ENCODE measurements at regions not wholly inside any gene's neighbourhood (a gene's known extent, or its start where the extent isn't known, plus 50 kb on each side); places are given as distances from the start of the nearest gene placed in this dataset.

DNA sequence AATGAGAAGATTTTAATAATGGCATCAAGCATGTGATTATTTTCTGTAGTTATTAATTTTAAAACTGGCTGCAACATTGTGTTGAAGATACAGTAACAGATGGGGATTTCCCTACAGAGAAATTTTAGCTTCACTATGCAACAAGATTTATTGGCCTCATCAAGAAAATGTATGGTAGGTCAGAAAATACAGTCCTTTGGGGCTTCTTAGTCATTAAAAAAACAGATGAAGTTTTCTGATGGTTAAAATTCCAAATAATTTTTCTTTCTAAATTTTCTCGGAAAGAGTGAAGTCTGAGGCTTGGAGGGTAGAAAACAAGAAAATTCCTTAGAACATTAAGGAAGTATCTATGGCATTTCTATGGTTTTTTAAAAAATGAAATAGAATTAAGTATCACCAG is 1790.8 kb upstream of the PCDH20 start:
- no peak for DNase-seq

- DNase-seq = no peak
These were observed 1785.8 kb upstream of the PCDH20 start for GRCh38 chr13:63201493-63201892.

- DNase-seq = peak; percentile 12 to 21
These were observed 1783.9 kb upstream of the PCDH20 start for GRCh38 chr13:63199508-63199907.

- DNase-seq = no peak
These were observed 1782.4 kb upstream of the PCDH20 start for GRCh38 chr13:63198071-63198470.

DNA sequence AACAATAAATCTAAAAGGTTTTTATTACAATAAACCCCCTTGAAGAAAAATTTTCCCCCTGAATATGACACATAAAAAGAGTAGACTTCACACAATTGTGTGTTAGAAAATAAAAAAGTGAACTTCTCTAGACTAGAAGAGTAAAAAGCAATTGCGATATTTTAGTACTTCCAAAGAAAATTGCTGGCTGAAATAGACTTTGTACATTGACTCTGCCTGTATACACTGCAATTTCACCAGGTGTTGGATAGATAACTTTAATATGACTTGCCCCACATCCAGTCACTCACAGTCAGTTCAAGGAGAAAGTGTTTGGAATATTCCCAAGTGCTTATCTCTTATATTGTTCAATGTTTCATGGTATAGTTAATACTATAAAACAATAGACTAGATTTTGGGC is 1780.1 kb upstream of the PCDH20 start:
- DNase-seq = no peak

DNA sequence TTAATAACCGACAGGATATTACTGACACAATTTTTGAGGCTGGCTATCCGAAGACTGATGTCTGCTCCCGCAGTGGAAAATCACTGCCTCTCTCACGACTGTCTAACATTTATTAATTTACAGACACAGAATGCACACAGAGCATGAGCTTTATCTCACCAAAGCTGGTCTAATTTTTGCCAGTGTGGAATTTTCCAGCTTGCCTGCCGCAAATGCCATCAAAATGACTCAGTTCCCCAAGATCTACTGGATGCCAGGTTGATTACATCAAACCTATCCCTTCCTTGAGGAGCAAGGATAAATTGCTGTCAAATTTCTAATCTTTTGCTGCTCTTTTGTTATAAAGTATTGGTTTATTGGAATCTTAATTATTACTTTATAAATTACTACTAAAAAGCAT is 1775.1 kb upstream of the PCDH20 start:
- no peak for DNase-seq

DNA sequence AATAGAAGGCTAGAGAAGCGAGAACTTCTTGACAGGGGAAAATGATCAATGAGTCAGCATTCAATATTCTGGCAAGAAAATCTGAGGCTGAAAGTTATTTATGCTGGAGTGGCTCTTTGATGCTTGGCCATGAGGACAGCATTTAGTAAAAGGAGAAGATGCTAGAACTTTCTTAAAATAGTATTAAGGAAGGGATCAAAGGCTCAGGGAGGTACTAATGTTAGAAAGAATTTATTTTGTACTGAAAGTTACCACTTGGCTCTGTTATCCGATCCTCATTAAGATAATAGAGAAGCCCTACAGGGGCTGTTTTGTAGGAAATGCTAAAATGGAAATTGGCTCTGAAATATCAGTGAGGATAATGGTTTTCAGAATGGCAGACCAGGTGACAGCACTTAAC is 1774.6 kb upstream of the PCDH20 start:
- DNase-seq = no peak

GRCh38 chr13:63189712-63190111 is 1774.1 kb upstream of the PCDH20 start:
- no peak for DNase-seq

DNA sequence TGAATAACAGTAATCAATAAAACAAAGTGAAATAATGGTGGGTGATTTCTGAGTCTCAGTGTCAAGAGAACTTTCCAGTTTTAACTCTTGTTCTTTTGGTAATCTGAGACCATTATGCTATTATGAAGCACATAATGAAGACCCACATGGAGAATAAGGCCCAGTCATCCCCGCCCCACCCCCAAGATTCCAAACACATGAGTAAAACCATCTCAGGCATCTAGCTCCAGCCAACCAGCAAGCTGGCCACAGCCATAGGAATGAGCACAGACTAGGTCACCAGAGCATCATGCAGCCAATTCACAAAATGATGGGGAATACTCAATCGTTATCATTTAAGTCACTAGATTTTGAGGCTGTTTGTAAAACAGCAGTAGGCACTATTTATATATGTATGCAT is 1769.0 kb upstream of the PCDH20 start:
- no peak for DNase-seq

GRCh38 chr13:63175536-63175935 is 1759.9 kb upstream of the PCDH20 start:
- no peak for DNase-seq

DNA sequence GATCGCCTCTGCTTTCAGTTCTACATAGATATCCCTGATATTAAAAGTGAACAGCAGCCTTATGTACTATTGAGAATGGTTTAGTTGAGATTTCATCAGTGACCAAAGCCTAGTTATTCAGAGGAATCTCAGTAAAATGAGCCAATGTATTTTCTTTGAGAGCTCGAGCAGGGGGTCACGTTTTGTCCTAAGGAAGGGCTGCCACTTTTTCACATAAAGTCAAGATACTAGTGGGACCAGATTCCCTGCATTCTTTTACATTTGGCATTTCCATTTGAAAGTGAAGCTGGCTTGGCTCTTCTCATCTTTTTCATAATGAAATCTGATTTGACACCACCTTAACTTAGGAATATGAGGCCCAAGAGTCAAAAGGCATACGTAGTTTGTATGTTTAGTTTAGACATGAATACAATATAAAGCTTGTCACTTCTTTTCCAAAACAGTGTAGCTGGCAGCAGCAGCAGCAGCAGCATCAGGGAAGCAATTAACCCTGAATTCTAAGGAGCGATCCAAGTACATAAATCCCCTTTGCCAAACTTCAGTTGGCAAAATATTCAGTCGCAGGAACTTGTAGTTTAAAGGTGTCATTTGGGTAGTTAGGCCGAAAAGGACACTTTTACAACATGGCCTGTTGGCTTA is 1752.2 kb upstream of the PCDH20 start:
- no peak for DNase-seq

DNA sequence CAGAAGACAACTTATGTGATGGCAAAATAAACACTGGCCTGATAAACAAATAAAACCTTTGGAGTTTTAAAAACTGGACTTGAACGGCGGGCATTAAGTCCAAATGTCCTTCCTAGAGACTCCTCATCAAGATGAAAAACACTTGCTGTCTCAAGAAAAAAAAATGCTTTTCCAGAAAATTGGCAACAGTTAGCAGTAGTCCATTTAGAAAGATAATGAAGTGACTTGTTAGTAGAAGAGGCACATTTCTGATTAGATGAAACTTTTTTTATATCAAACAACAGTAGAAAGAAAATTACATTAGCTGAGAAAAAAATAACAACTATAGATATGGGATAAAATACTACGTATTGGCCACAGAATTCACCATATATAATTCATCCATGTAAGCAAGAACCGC is 1750.7 kb upstream of the PCDH20 start:
- no peak for DNase-seq

- no peak for DNase-seq
These were observed 1748.3 kb upstream of the PCDH20 start for GRCh38 chr13:63163903-63164302.

DNA sequence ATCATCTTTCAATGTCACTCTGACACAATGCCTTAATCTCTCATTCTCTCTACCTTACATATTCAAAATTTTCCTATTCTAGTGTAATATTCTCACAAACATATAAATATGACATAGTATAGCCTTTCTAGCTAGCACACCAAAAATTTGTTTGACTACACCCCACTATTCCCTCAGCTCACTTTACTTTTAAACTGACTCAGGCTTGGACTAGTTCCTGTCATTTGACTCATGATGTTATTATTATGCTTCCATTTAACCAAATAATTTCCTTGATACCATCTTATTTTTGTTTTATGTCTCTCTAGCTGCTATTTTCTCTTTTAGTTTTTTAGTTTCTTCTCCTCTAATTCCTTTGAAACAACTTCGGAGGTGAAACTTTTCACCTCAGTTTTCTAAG is 1745.6 kb upstream of the PCDH20 start:
- no peak for DNase-seq

DNA sequence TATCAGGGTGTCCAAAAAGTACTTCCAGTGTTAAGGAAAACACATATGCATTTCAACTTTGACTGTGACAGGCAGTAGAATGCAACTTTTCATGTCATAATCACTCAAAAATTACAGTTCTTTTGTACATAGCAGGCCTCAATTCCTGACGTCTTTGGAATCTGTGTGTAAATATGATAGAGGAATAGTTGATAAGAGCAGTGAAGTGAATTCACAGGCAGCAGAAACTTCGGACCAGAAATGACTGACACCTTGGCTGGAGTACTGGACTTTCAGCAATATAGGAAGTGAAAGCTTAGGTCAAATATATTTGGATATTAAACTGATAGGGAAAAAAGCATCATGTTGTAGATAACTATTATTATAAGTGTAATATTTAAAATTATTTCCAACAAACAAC is 1741.2 kb upstream of the PCDH20 start:
- DNase-seq = no peak

DNA sequence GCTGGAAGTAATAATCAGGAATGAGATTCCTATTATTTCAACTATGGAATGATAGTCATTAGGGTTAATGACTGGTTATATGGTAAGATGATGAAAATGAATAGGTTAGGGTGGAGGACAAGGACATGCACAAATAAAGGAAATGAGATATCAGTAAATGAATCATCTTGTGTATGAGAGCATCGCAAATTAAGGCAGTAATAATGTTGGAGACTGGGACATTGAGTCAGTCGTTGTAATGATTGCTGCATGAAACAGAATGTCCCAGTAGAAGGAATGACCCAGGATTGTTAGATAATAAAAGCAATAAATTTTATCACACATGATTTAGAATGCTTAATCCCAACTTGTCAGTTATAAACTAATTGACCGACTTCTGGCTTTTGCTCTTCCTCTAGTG is 1733.7 kb upstream of the PCDH20 start:
- DNase-seq = no peak

DNA sequence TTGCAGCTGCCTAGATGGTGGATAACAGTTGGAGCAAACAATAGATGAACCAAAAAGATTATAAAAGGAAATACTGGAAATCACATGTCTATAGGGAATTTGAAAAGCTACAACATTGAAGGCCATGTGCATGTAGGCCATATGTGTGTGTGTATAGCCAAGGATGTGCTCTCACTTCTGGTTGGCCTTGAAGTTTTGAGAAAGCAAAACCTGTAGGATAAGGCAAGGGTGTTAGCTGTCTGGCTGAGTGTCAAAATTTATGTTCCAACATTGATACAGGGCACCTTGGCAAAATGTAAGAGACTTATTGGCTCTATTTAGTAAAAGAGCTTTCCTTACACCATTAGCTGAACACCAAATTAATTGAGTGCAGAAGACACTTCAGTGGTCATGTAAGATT is 1723.6 kb upstream of the PCDH20 start:
- DNase-seq = no peak

DNA sequence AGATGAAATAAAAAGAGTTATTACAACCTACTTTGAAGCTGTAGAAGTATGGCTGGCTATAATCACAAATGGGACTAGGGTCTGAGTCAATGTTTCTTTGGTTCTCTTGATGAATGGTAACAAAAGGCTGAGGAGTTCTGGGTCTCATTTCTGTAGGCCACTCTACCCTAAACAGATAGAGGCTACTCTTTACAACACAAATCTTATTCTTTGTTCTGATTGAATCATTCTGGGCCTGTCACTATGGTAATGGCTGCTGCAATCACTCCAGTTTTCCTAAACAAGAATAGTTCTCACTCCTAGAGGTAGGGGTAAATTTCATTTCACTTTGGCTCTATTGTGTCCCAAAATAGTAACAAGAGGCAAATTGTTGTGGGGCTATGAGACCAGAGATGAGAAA is 1714.3 kb upstream of the PCDH20 start:
- no peak for DNase-seq

DNA sequence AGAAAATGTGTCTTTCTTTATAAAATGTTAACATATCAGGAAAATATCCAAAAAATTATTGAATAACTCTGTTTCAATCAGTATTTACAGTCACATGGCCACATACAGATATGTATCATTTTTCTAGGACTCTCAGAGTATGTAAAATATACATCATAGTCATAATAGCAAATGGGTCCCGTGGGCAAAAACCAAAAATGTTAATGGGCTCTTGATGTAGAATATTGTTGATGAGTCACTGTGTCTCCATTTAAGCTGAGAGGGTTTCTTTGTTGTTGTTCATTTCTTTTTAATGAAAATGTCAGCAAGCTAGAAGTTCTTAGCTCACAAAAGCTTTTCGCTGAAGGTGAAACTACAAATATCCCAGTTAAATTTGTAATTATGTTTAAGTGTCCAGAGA is 1713.1 kb upstream of the PCDH20 start:
- DNase-seq = no peak

GRCh38 chr13:63124863-63125262 is 1709.2 kb upstream of the PCDH20 start:
- DNase-seq = peak; percentile 23 to 57

GRCh38 chr13:63120883-63121282 is 1705.2 kb upstream of the PCDH20 start:
- DNase-seq = no peak

- DNase-seq = no peak
These were observed 1702.1 kb upstream of the PCDH20 start for GRCh38 chr13:63117710-63118109.

- no peak for DNase-seq
These were observed 1697.2 kb upstream of the PCDH20 start for GRCh38 chr13:63112799-63113395.

GRCh38 chr13:63110466-63110865 is 1694.8 kb upstream of the PCDH20 start:
- no peak for DNase-seq
